ENCODE measurements at regions not wholly inside any gene's neighbourhood (a gene's known extent, or its start where the extent isn't known, plus 50 kb on each side); places are given as distances from the start of the nearest gene placed in this dataset.

DNA sequence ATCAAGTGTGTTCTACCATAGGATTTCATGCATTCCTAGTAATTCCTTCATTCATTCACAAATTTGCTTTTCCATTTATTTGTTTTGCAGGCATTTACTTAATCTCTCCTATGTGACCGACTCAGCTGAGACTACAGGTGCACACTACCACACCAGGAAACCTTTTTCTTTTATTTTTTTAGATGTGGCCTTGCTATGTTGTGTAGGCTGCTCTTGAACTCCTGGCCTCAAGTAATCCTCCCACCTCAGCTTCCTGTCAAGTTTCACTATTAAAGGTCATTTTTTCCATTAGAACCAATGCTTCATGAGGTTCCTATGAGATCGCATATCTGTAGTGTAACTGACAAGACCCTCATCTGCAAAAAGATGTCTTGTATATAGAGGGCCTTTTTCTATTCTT lies 1218.7 kb downstream of the VRK1 start:
- ATAC-seq (ENCODE audit: insufficient read depth, low FRiP score) (no peak), DNase-seq (no peak)
- H3K4me1 ChIP-seq (ENCODE audit: control insufficient read depth in 5 of 5, insufficient read depth in 5 of 5, low read length in 5 of 5), result no peaks in the 10 kb centered on the region
- 45 to 65% methylated on average over 2 of the region's 2 CpGs for WGBS, 2 donors
- H3K27me3 ChIP-seq (ENCODE audit: control insufficient read depth in 3 of 3, insufficient read depth in 3 of 3, low read length in 2 of 3), result no peaks in the 10 kb centered on the region
- no peak overlapping the region for H3K9ac ChIP-seq (ENCODE audit: insufficient read depth in 1 of 2, low read length in 2 of 2)
- no peaks in the 10 kb centered on the region for H3K9me3 ChIP-seq (ENCODE audit: control insufficient read depth in 4 of 4, insufficient read depth in 3 of 4, low read length in 3 of 4)
- no peaks in the 10 kb centered on the region for H3K36me3 ChIP-seq (ENCODE audit: control insufficient read depth in 4 of 4, insufficient read depth in 4 of 4, low read length in 4 of 4)
- no peak overlapping the region for H3K4me3 ChIP-seq
- TF ChIP-seq, protein P1, sequence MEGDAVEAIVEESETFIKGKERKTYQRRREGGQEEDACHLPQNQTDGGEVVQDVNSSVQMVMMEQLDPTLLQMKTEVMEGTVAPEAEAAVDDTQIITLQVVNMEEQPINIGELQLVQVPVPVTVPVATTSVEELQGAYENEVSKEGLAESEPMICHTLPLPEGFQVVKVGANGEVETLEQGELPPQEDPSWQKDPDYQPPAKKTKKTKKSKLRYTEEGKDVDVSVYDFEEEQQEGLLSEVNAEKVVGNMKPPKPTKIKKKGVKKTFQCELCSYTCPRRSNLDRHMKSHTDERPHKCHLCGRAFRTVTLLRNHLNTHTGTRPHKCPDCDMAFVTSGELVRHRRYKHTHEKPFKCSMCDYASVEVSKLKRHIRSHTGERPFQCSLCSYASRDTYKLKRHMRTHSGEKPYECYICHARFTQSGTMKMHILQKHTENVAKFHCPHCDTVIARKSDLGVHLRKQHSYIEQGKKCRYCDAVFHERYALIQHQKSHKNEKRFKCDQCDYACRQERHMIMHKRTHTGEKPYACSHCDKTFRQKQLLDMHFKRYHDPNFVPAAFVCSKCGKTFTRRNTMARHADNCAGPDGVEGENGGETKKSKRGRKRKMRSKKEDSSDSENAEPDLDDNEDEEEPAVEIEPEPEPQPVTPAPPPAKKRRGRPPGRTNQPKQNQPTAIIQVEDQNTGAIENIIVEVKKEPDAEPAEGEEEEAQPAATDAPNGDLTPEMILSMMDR (IDR thresholded peaks at IDR 0.05; ENCODE audit: control extremely low read depth, extremely low read depth), result no peak
- no peak overlapping the region for H3K27ac ChIP-seq (ENCODE audit: low read depth in 1 of 2, low read length in 1 of 2)

DNA sequence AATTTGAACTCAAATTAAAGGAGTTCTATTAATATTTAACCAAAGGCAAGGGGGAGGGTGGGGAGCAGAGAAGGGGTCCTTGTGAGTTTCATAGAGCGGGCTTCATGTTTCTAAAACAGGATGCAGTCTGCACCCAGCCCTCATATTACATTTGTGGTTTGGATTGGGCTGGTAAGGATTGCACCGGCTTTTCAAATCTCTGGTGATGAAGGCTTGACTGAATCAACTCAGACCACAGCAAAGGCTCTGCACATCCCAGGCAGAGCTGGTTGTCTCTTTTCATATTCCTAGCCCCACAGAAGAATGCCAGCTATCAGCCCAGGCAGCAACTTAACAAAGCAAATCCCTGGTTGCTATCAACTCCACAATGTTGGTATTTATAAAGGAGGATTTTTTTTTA lies 1221.4 kb downstream of the VRK1 start:
- 82 to 83% methylated on average over 2 of the region's 2 CpGs for WGBS, 2 donors

DNA sequence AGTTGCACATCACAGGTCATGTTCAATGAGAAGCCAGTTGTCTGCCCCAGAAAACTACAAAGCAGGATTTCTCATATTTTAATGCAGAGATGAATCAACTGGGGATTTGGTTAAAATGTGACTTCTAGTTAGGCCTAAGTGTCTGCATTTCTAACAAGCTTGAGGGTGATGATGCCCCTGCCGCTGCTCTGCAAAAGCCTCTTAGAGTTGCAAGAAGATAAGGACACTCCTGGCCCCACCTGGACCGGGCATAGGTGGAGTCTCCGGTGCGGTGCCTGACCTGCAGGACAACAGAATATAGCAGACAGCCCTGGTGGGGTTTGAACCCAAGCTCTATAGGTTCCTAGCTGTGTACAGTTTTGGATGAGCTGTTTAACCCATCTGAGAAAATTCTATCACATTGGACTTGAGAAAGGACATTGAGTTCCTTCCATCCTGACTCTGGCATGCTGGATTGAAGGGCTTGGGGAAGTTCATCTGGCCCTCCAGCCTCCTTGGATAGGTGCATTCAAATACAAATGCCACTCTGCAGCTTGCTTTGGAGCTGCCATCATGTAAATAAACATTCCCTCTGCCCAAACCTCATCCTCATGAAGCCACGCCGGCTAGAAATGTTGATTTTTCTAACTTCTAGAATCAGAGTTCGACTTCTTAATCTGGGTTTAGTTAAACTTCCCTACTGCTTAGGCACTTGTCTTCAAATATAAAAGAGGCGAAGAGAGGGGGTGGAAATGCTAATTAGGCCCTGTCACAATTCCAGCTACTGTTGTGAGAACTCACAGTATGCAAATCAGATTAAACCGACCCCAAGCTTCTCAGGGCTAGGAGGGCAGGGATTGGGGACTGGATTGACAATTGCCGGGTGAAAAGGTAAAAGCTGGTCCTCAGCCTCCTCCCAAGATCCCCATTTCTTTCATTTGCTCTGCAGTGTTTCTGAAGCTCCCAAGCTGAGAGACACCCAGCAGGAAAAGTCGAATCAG lies 1225.6 kb downstream of the VRK1 start:
- DNase-seq, result no peak
- ATAC-seq (ENCODE audit: insufficient read depth, low FRiP score), result no peak
- Histone ChIP-seq H3K9me3 (ENCODE audit: control insufficient read depth in 4 of 4, insufficient read depth in 3 of 4, low read length in 3 of 4) (peaks cover 0 to 4% (median 0%) of the 10 kb centered on the region in 4 donors), H3K4me3 (no peak overlapping the region), H3K27ac (ENCODE audit: low read depth in 1 of 2, low read length in 1 of 2) (no peak overlapping the region), H3K9ac (ENCODE audit: insufficient read depth in 1 of 2, low read length in 2 of 2) (no peak overlapping the region), H3K36me3 (ENCODE audit: control insufficient read depth in 4 of 4, insufficient read depth in 4 of 4, low read length in 4 of 4) (no peaks in the 10 kb centered on the region), H3K27me3 (ENCODE audit: control insufficient read depth in 3 of 3, insufficient read depth in 3 of 3, low read length in 2 of 3) (peaks cover 0 to 6% (median 3%) of the 10 kb centered on the region in 3 donors), H3K4me1 (ENCODE audit: control insufficient read depth in 5 of 5, insufficient read depth in 5 of 5, low read length in 5 of 5) (no peaks in the 10 kb centered on the region)
- 61 to 65% methylated on average over 11 of the region's 11 CpGs for WGBS, 2 donors
- TF ChIP-seq, protein P1 (IDR thresholded peaks at IDR 0.05; ENCODE audit: control extremely low read depth, extremely low read depth), result no peak

More for the DNA sequence above, 1221.4 kb downstream of the VRK1 start:
- Histone ChIP-seq H3K27ac (ENCODE audit: low read depth in 1 of 2, low read length in 1 of 2) (no peak overlapping the region), H3K4me3 (no peak overlapping the region), H3K4me1 (ENCODE audit: control insufficient read depth in 5 of 5, insufficient read depth in 5 of 5, low read length in 5 of 5) (no peaks in the 10 kb centered on the region), H3K36me3 (ENCODE audit: control insufficient read depth in 4 of 4, insufficient read depth in 4 of 4, low read length in 4 of 4) (no peaks in the 10 kb centered on the region), H3K27me3 (ENCODE audit: control insufficient read depth in 3 of 3, insufficient read depth in 3 of 3, low read length in 2 of 3) (peaks cover 0 to 4% (median 0%) of the 10 kb centered on the region in 3 donors), H3K9me3 (ENCODE audit: control insufficient read depth in 4 of 4, insufficient read depth in 3 of 4, low read length in 3 of 4) (no peaks in the 10 kb centered on the region), H3K9ac (ENCODE audit: insufficient read depth in 1 of 2, low read length in 2 of 2) (no peak overlapping the region)
- no peak for ATAC-seq (ENCODE audit: insufficient read depth, low FRiP score)
- no peak for DNase-seq
- TF ChIP-seq, protein P1 (IDR thresholded peaks at IDR 0.05; ENCODE audit: control extremely low read depth, extremely low read depth), result no peak

All from lung (tissue), 11 donors.